GM19397 (cell line): ENCODE measurements at regions not wholly inside any gene's neighbourhood (a gene's known extent, or its start where the extent isn't known, plus 50 kb on each side); places are given as distances from the start of the nearest gene placed in this dataset.

Source experiments
- ATAC-seq: cut with Tn5 transposase; IDR thresholded peaks from one replicate; pipeline ENCODE4 v1.9.1; 2021; ENCODE audit warnings: mild to moderate bottlenecking, moderate library complexity; ENCODE audit not compliant: unreplicated experiment

DNA sequence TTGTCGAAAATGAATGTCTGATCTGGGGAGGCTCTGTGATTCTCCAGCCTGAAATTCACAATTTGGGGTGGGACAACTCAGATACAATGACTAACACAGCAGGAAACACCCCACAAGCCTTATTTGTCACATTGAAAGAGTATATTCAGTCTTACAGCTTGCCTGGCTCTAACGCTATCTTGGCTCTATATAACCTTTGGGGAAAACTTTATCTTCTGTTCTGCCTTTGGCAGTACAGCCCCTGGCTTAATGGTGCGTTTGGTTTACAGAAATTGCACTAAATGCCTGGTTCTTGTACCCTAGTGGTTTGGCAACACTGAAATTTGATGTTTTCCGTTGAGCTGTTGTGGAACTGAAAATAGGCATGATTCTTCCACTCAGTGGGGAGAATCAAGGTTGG lies 178.1 kb upstream of the VEGFC start:
- no peak for ATAC-seq

- ATAC-seq, result no peak
Observed at GRCh38 chr4:176971576-176972115, 178.9 kb upstream of the VEGFC start.

- no peak for ATAC-seq
Observed at GRCh38 chr4:176979416-176979815, 186.7 kb upstream of the VEGFC start.

GRCh38 chr4:176981074-176981473 lies 188.4 kb upstream of the VEGFC start:
- ATAC-seq, result no peak

- ATAC-seq, result no peak
Observed at GRCh38 chr4:176981551-176981950, 188.8 kb upstream of the VEGFC start.

GRCh38 chr4:176988226-176988625 lies 195.5 kb upstream of the VEGFC start:
- ATAC-seq, result no peak

GRCh38 chr4:176989186-176989585 lies 196.5 kb upstream of the VEGFC start:
- no peak for ATAC-seq

DNA sequence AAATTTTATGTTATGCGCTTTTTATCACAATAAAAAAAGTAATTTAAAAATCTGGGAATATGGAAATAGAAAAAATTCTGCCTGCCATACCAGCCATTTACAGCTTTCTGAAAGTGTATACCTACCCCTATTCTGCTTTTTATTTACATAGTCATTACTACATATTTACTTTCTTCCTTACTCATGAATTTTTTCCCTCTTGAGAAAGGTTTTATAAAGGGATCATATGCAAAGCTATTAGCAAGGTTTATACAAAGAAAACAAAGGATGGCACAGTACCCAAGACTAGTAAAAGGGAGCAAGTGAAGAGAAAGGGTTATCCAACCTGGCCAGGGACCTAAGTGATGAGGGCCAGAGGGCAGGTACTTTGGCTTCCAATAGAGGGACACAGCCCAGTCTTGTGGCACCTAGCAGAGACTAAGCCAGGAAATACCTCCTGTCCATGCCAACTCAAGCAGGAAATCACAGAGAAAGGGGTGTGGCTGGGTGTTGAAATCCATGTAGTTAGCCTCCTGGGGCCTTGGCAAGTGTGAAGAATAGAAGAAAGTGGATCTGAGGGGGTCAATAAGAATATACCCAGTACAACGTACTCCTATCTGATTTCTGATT lies 207.3 kb upstream of the VEGFC start:
- no peak for ATAC-seq

- no peak for ATAC-seq
Observed at GRCh38 chr4:177001271-177002175, 208.8 kb upstream of the VEGFC start.

- no peak for ATAC-seq
Observed at GRCh38 chr4:177005674-177006230, 213.0 kb upstream of the VEGFC start.

DNA sequence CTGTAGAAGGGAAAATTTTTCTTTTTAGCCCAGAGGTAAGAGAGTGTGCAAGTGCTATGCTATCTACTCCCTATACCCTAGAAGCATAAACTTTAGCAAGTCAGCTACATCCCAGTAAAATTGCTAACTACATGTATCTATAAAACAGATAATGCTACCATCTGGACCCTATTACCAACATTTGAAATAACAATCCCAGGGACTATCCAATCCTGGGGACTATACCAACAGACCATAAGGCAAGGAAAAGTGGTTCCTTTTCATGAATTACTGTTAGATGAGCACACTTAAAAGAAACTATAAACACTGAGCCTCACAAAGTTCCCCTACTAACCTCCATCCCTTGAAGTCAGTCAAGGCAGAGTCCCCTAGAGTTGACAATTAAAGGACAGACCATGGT lies 213.6 kb upstream of the VEGFC start:
- no peak for ATAC-seq

DNA sequence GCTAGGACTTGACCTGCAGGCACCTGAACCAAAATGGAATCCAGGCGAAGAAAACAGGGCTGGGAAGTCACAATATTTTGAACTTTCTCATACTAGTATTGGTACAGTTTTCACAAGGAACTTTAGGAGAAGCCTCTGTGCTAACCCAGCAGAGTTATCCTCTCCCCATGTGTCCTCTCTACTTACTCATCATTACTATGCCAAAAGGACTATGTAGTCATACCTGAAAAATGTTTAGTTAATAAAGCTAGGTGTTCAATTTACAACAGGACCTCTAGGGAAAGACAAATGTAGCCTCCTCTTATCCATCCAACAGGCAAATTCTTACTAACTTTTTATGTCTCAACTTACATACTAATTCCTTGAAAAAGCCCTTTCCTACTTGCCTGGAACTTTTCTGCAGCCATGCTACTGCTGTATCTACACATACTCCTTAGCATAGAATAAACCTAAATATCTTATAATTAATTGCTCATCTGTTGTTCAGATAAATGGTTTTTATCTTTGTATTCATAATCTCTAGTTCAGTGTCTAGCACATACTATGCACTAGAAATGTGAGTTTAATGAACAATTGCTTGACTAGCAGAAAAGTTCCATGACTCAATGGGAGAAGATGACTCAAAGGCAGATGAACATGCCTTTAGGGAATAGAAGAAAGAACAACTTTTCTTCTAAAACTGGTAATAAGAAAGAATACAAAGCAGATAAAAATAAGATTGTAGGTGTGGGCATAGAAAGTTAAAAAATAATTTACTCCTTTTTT lies 215.5 kb upstream of the VEGFC start:
- ATAC-seq, result no peak

GRCh38 chr4:177008836-177009501 lies 216.2 kb upstream of the VEGFC start:
- ATAC-seq, result no peak

- ATAC-seq, result no peak
Observed at GRCh38 chr4:177010418-177010817, 217.7 kb upstream of the VEGFC start.

DNA sequence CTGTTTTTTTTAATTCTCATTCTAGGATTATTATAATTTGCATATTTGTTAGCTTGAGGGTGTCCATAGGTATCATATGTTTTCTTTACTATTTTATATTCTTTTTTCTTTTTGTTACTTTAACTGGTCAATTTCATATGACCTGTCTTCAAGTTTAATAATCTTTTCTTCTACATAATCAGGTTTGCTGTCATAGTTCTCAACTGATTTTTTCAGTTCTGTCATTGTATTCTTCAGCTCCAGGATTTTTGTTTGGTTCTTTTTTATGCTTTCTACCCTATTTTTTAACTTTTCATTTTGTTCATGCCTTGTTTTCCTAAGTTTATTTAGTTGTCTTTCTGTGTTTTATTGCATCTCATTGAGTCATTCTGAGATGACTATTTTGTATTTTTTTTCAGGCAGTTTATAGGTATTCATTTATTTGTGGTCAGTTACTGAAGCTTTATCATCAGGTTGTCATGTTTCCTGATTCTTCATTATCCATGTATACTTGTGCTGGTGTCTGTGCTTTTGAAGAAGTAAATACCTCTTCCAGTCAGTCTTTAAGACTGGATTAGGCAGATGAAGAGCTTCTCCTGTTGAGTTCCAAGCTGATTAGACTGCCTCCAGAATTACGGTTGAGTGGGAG lies 220.3 kb upstream of the VEGFC start:
- ATAC-seq, result no peak

GRCh38 chr4:177016541-177017141 lies 223.9 kb upstream of the VEGFC start:
- no peak for ATAC-seq

DNA sequence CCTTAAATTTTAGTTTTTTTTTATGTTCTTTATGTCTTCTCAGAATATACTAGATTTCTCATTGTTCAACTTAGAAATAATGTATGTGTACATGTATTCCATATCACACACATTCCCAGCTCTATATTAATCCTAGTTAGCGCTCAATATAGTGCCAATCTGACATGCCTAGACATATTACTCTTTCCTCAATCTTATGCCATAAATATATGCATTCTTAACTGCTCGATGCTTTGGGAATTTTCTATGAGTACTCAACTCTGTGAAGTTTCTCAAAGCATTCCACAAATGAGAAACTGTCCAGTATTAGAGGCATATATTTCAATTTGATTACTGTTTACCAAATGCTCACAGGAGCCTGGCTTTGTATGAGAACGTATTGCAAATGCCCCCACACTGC lies 231.2 kb upstream of the VEGFC start:
- ATAC-seq, result no peak

GRCh38 chr4:177032341-177032740 lies 239.6 kb upstream of the VEGFC start:
- ATAC-seq, result no peak

GRCh38 chr4:177033135-177033534 lies 240.4 kb upstream of the VEGFC start:
- ATAC-seq, result no peak

GRCh38 chr4:177033632-177034031 lies 240.9 kb upstream of the VEGFC start:
- no peak for ATAC-seq
